LNCaP clone FGC (cell line): ENCODE measurements at regions not wholly inside any gene's neighbourhood (a gene's known extent, or its start where the extent isn't known, plus 50 kb on each side); places are given as distances from the start of the nearest gene placed in this dataset.
"Not testable (repeated sequence)": the region's sequence is repeated elsewhere in the genome, so short reads cannot be mapped to it uniquely, and the experiment has no call there.

ENCODE experiments used
- DNase-seq: peaks from one replicate; pipeline ENCODE4 v3.0.0-alpha.2; 2011; ENCODE audit warnings: low read depth
- H3K4me3 ChIP-seq: 2 replicates; pipeline ENCODE4 v1.5.1; 2011; ENCODE audit warnings: mild to moderate bottlenecking, low read depth, low read length, control low read depth
- CTCF ChIP-seq: IDR thresholded peaks from 2 replicates; pipeline ENCODE4 v1.5.1; 2012; ENCODE audit warnings: mild to moderate bottlenecking; ENCODE audit not compliant: control insufficient read depth, insufficient read depth; ENCODE audit errors: extremely low read depth

GRCh38 chr4:1589098-1589497 is 95.0 kb downstream of the FAM53A start:
- DNase-seq, result no peak
- no peak for TF ChIP-seq CTCF
- no peak overlapping the region for H3K4me3 ChIP-seq

- no peak for DNase-seq
- H3K4me3 ChIP-seq, result no peak overlapping the region
- TF ChIP-seq CTCF, result no peak
Observed at GRCh38 chr4:1588306-1588705, 95.8 kb downstream of the FAM53A start.

GRCh38 chr4:1584498-1584897 is 99.6 kb downstream of the FAM53A start:
- no peak overlapping the region for H3K4me3 ChIP-seq
- no peak for TF ChIP-seq CTCF
- no peak for DNase-seq

GRCh38 chr4:1583859-1584258 is 100.3 kb downstream of the FAM53A start:
- no peak for TF ChIP-seq CTCF
- no peak overlapping the region for H3K4me3 ChIP-seq
- no peak for DNase-seq

GRCh38 chr4:1583051-1583785 is 100.9 kb downstream of the FAM53A start:
- DNase-seq, result no peak
- no peak overlapping the region for H3K4me3 ChIP-seq
- TF ChIP-seq CTCF, result no peak

- H3K4me3 ChIP-seq, result no peak overlapping the region
- no peak for DNase-seq
- no peak for TF ChIP-seq CTCF
Observed at GRCh38 chr4:1582227-1582626, 101.9 kb downstream of the FAM53A start.

GRCh38 chr4:1581164-1581894 is 102.8 kb downstream of the FAM53A start:
- H3K4me3 ChIP-seq, result not testable (repeated sequence)
- DNase-seq, result peak; percentile 26

GRCh38 chr4:1580692-1581012 is 103.5 kb downstream of the FAM53A start:
- H3K4me3 ChIP-seq, result not testable (repeated sequence)
- peak; percentile 44 for DNase-seq
